Fibroblast of pulmonary artery (primary cell): ENCODE measurements at regions not wholly inside any gene's neighbourhood (a gene's known extent, or its start where the extent isn't known, plus 50 kb on each side); places are given as distances from the start of the nearest gene placed in this dataset.

ENCODE experiments used
- DNase-seq: peaks from one replicate; pipeline ENCODE4 v3.0.0-alpha.2; 2010; ENCODE audit warnings: low read depth
- H3K4me3 ChIP-seq: replicated peaks from 2 replicates; pipeline ENCODE4 v1.5.1; 2011; ENCODE audit warnings: low read depth, mild to moderate bottlenecking, control low read depth, low read length, moderate library complexity
- CTCF ChIP-seq: IDR thresholded peaks from 2 replicates; pipeline ENCODE4 v1.5.1; 2011; ENCODE audit warnings: mild to moderate bottlenecking, control low read depth, low read length, inconsistent platforms; ENCODE audit errors: missing control alignments

GRCh38 chr1:102178480-102178879, 181.8 kb upstream of the OLFM3 start:
- TF ChIP-seq CTCF: no peak
- no peak for DNase-seq
- H3K4me3 ChIP-seq: no peak overlapping the region

- no peak overlapping the region for H3K4me3 ChIP-seq
- no peak for DNase-seq
- no peak for TF ChIP-seq CTCF
Observed at GRCh38 chr1:102174259-102174863, 177.6 kb upstream of the OLFM3 start.

- no peak overlapping the region for H3K4me3 ChIP-seq
- TF ChIP-seq CTCF: no peak
- no peak for DNase-seq
Observed at GRCh38 chr1:102172200-102172599, 175.5 kb upstream of the OLFM3 start.

- DNase-seq: no peak
- H3K4me3 ChIP-seq: no peak overlapping the region
- no peak for TF ChIP-seq CTCF
Observed at GRCh38 chr1:102163799-102164198, 167.1 kb upstream of the OLFM3 start.

- no peak overlapping the region for H3K4me3 ChIP-seq
- no peak for TF ChIP-seq CTCF
Observed at GRCh38 chr1:102151242-102151641, 154.5 kb upstream of the OLFM3 start.

GRCh38 chr1:102120910-102121309, 124.2 kb upstream of the OLFM3 start:
- no peak for TF ChIP-seq CTCF
- no peak overlapping the region for H3K4me3 ChIP-seq
- no peak for DNase-seq

More at GRCh38 chr1:102151242-102151641, 154.5 kb upstream of the OLFM3 start:
- DNase-seq: no peak

GRCh38 chr1:102118150-102118549, 121.4 kb upstream of the OLFM3 start:
- no peak for DNase-seq
- no peak overlapping the region for H3K4me3 ChIP-seq
- no peak for TF ChIP-seq CTCF
